ENCODE measurements at regions not wholly inside any gene's neighbourhood (a gene's known extent, or its start where the extent isn't known, plus 50 kb on each side); places are given as distances from the start of the nearest gene placed in this dataset.

DNA sequence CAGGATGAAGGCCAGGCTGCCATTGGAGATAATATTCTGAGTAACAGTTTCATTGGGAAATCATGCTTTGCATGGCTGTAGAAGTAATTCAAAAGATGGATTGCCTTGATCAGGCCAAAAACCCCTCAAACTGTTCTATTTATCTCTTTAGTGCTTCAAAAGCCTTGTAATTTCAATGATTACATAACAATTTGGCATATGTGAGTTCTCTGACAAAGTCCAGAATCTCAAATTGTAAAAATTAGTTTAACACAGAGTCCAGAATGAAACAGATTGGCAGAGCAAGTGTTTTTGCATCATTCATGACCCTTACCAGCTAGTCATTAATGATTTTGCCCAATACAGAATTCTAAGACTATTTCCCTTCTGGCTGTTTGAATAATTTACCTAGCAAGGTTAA, 347.3 kb downstream of the SPRY1 start:
- TF ChIP-seq CTCF (IDR thresholded peaks at IDR 0.05) (no peak), POLR2A (IDR thresholded peaks at IDR 0.05) (no peak)
